ENCODE measurements at regions not wholly inside any gene's neighbourhood (a gene's known extent, or its start where the extent isn't known, plus 50 kb on each side); places are given as distances from the start of the nearest gene placed in this dataset.

GRCh38 chrX:93985344-93986307 lies 311.6 kb downstream of the FAM133A start:
- no peak for TF ChIP-seq CTCF (conservative IDR thresholded peaks at IDR 0.05; ENCODE audit: low read depth, low read length)
- no peak overlapping the region for H3K4me3 ChIP-seq (ENCODE audit: low read depth, low read length)
- DNase-seq (ENCODE audit: low read depth), result no peak
